GM23338 (cell line): ENCODE measurements at regions not wholly inside any gene's neighbourhood (a gene's known extent, or its start where the extent isn't known, plus 50 kb on each side); places are given as distances from the start of the nearest gene placed in this dataset.

ENCODE experiments used
- ATAC-seq: fragments of 200-7000 bp; cut with Tn5 transposase; 3 replicates; pipeline ENCODE4 v1.9.1; 2020
- DNase-seq: peaks from one replicate; pipeline ENCODE4 v3.0.0-alpha.2; 2015; ENCODE audit warnings: low spot score
- H2AFZ ChIP-seq: fragments of 200-600 bp; sonication (generic); 2 replicates; pipeline ENCODE4 v1.8.0; 2016; ENCODE audit warnings: antibody characterized with exemption, mild to moderate bottlenecking, moderate library complexity
- H3F3A ChIP-seq: fragments of 200-600 bp; sonication (generic); replicated peaks from 2 replicates; pipeline ENCODE4 v1.8.0; 2017; ENCODE audit warnings: antibody characterized with exemption, mixed run types, low read depth
- H3K27ac ChIP-seq: fragments of 200-600 bp; sonication (generic); 2 replicates; pipeline ENCODE4 v1.6.1; 2016; ENCODE audit warnings: low read depth
- H3K27me3 ChIP-seq: fragments of 200-600 bp; sonication (generic); 2 replicates; pipeline ENCODE4 v1.8.0; 2016; ENCODE audit warnings: mild to moderate bottlenecking, mixed run types, moderate library complexity; ENCODE audit not compliant: insufficient read depth
- H3K36me3 ChIP-seq: fragments of 200-600 bp; sonication (generic); 2 replicates; pipeline ENCODE4 v1.8.0; 2016; ENCODE audit warnings: mild to moderate bottlenecking; ENCODE audit not compliant: insufficient read depth
- H3K4me1 ChIP-seq: fragments of 200-600 bp; sonication (generic); 2 replicates; pipeline ENCODE4 v1.8.0; 2016; ENCODE audit warnings: mild to moderate bottlenecking, moderate library complexity; ENCODE audit not compliant: insufficient read depth
- H3K4me2 ChIP-seq: fragments of 200-600 bp; sonication (generic); 2 replicates; pipeline ENCODE4 v1.7.1; 2017; ENCODE audit warnings: mixed run types
- H3K4me3 ChIP-seq: fragments of 200-600 bp; sonication (generic); 2 replicates; pipeline ENCODE4 v1.6.1; 2016; ENCODE audit warnings: mixed run types
- H3K79me2 ChIP-seq: fragments of 200-600 bp; sonication (generic); replicated peaks from 2 replicates; pipeline ENCODE4 v1.8.0; 2017; ENCODE audit warnings: mild to moderate bottlenecking; ENCODE audit not compliant: insufficient read depth
- H3K9me2 ChIP-seq: fragments of 200-600 bp; sonication (generic); 2 replicates; pipeline ENCODE4 v1.8.0; 2017; ENCODE audit not compliant: insufficient read depth
- H4K20me1 ChIP-seq: fragments of 200-600 bp; sonication (generic); replicated peaks from 2 replicates; pipeline ENCODE4 v1.8.0; 2017; ENCODE audit warnings: mild to moderate bottlenecking; ENCODE audit not compliant: insufficient read depth
- H3K27ac Mint-ChIP-seq: 2 replicates; pipeline ENCODE4 v1.8.0; 2020; ENCODE audit warnings: inconsistent platforms, mild to moderate bottlenecking, moderate library complexity, mixed read lengths
- H3K27me3 Mint-ChIP-seq: 3 replicates; pipeline ENCODE4 v1.8.0; 2022; ENCODE audit warnings: low read depth, mild to moderate bottlenecking, moderate library complexity, mixed read lengths, inconsistent platforms; ENCODE audit not compliant: insufficient read depth, poor library complexity
- H3K36me3 Mint-ChIP-seq: 3 replicates; pipeline ENCODE4 v1.8.0; 2021; ENCODE audit warnings: low read depth, mild to moderate bottlenecking, inconsistent platforms, moderate library complexity, mixed read lengths
- H3K4me1 Mint-ChIP-seq: 3 replicates; pipeline ENCODE4 v1.8.0; 2020; ENCODE audit warnings: mild to moderate bottlenecking, inconsistent platforms, mixed read lengths
- H3K4me3 Mint-ChIP-seq: 3 replicates; pipeline ENCODE4 v1.8.0; 2021; ENCODE audit warnings: moderate library complexity, mild to moderate bottlenecking, inconsistent platforms, mixed read lengths
- H3K9me3 Mint-ChIP-seq: 3 replicates; pipeline ENCODE4 v1.8.0; 2020; ENCODE audit warnings: moderate library complexity, mild to moderate bottlenecking, inconsistent platforms, mixed read lengths
- CREB1 ChIP-seq: fragments of 250-450 bp; sonication (Bioruptor Pico); IDR thresholded peaks from 2 replicates; pipeline ENCODE4 v1.5.0; 2020; ENCODE audit warnings: low read depth, mild to moderate bottlenecking, moderate library complexity
- CTCF ChIP-seq, 2 experiments: fragments of 200-600 bp in 1 of 2; sonication (generic) in 1 of 2; conservative IDR thresholded peaks; 2 replicates each; pipeline versions ENCODE4 v1.5.1 to v1.6.1; 2016 to 2017; ENCODE audit warnings: antibody characterized with exemption in 2 of 2, low read depth in 2 of 2, mild to moderate bottlenecking in 2 of 2, moderate library complexity in 1 of 2
- EZH2phosphoT487 ChIP-seq: fragments of 200-600 bp; sonication (generic); IDR thresholded peaks from one replicate; pipeline ENCODE4 v1.8.1; 2018; ENCODE audit warnings: antibody characterized with exemption; ENCODE audit not compliant: unreplicated experiment
- NANOG ChIP-seq: IDR thresholded peaks from 2 replicates; pipeline ENCODE4 v1.6.1; 2016; ENCODE audit warnings: antibody characterized with exemption, borderline replicate concordance
- ZNF462 ChIP-seq: fragments of 250-450 bp; sonication (Bioruptor Pico); IDR thresholded peaks from 2 replicates; pipeline ENCODE4 v1.5.0; 2020; ENCODE audit warnings: mild to moderate bottlenecking, moderate library complexity

GRCh38 chr1:216793303-216793702, 70.1 kb upstream of the ESRRG start (continued):
- TF ChIP-seq ZNF462 (CRISPR knock-in tag): 0 out of 2 replicates have a peak, but pooled peaks have one; percentile 15

GRCh38 chr1:216788671-216789070, 65.4 kb upstream of the ESRRG start:
- Histone ChIP-seq H3K4me2 (no peak overlapping the region), H4K20me1 (no peaks in the 10 kb centered on the region), H3F3A (no peaks in the 10 kb centered on the region), H3K4me3 (no peak overlapping the region), H3K27ac (no peak overlapping the region), H3K36me3 (no peaks in the 10 kb centered on the region), H3K27me3 (no peaks in the 10 kb centered on the region), H3K9me2 (peaks cover 18% of the 10 kb centered on the region), H3K79me2 (no peaks in the 10 kb centered on the region), H3K4me1 (peaks cover 10% of the 10 kb centered on the region; the same call in 1 of the 2 replicates), H2AFZ (no peak overlapping the region)
- Mint-ChIP-seq H3K4me3 (no peak overlapping the region), H3K9me3 (no peaks in the 10 kb centered on the region), H3K4me1 (peaks cover 6% of the 10 kb centered on the region; the same call in 2 of the 3 replicates), H3K27ac (no peak overlapping the region), H3K36me3 (no peaks in the 10 kb centered on the region), H3K27me3 (no peaks in the 10 kb centered on the region)
- ATAC-seq (no peak), DNase-seq (no peak)
- TF ChIP-seq NANOG (no peak), CREB1 (CRISPR knock-in tag) (no peak), CTCF (conservative IDR thresholded peaks at IDR 0.05; ENCODE audit: low read depth in 2 of 2) (no peak), ZNF462 (CRISPR knock-in tag) (no peak), EZH2phosphoT487 (no peak)
